ENCODE measurements at regions not wholly inside any gene's neighbourhood (a gene's known extent, or its start where the extent isn't known, plus 50 kb on each side); places are given as distances from the start of the nearest gene placed in this dataset.
A peak's percentile ranks its signal among the peaks of the same experiment; 100 is the strongest.

GRCh38 chr10:78348411-78349164 is 314.9 kb downstream of the RPS24 start:
- DNase-seq, result no peak

GRCh38 chr10:78349165-78349516 is 315.5 kb downstream of the RPS24 start:
- no peak for DNase-seq

- no peak for DNase-seq
Measured at GRCh38 chr10:78349911-78350663, 316.4 kb downstream of the RPS24 start.

- DNase-seq, result no peak
Measured at GRCh38 chr10:78351283-78351682, 317.6 kb downstream of the RPS24 start.

- no peak for DNase-seq
Measured at GRCh38 chr10:78351809-78352208, 318.1 kb downstream of the RPS24 start.

GRCh38 chr10:78353636-78354035 is 320.0 kb downstream of the RPS24 start:
- no peak for DNase-seq

GRCh38 chr10:78354101-78354500 is 320.4 kb downstream of the RPS24 start:
- DNase-seq, result no peak

- no peak for DNase-seq
Measured at GRCh38 chr10:78356291-78356900, 322.7 kb downstream of the RPS24 start.

- no peak for DNase-seq
Measured at GRCh38 chr10:78357141-78358063, 323.7 kb downstream of the RPS24 start.

GRCh38 chr10:78358351-78358750 is 324.7 kb downstream of the RPS24 start:
- no peak for DNase-seq

- DNase-seq, result no peak
Measured at GRCh38 chr10:78358982-78359381, 325.3 kb downstream of the RPS24 start.

- no peak for DNase-seq
Measured at GRCh38 chr10:78359640-78360091, 326.0 kb downstream of the RPS24 start.

GRCh38 chr10:78360284-78360683 is 326.6 kb downstream of the RPS24 start:
- no peak for DNase-seq

- no peak for DNase-seq
Measured at GRCh38 chr10:78361031-78361430, 327.4 kb downstream of the RPS24 start.

GRCh38 chr10:78362406-78363022 is 328.9 kb downstream of the RPS24 start:
- DNase-seq, result peak; percentile 33

GRCh38 chr10:78363190-78363589 is 329.5 kb downstream of the RPS24 start:
- DNase-seq, result no peak

- no peak for DNase-seq
Measured at GRCh38 chr10:78365694-78366093, 332.0 kb downstream of the RPS24 start.

GRCh38 chr10:78366663-78367411 is 333.2 kb downstream of the RPS24 start:
- no peak for DNase-seq

GRCh38 chr10:78367751-78368150 is 334.1 kb downstream of the RPS24 start:
- DNase-seq, result no peak

GRCh38 chr10:78371136-78371535 is 337.5 kb downstream of the RPS24 start:
- no peak for DNase-seq

GRCh38 chr10:78372806-78373205 is 339.1 kb downstream of the RPS24 start:
- no peak for DNase-seq
